GM12878 (cell line): ENCODE measurements at regions not wholly inside any gene's neighbourhood (a gene's known extent, or its start where the extent isn't known, plus 50 kb on each side); places are given as distances from the start of the nearest gene placed in this dataset.

Source experiments
- ATAC-seq: fragments of 200-7000 bp; cut with Tn5 transposase; 3 replicates; pipeline ENCODE4 v1.9.1; 2020; ENCODE audit warnings: mild to moderate bottlenecking, moderate library complexity
- BruUV-seq: library from RNA; stranded (reverse); fragments of 400-500 nt; replicated peaks from 2 replicates; lab custom pipeline; 2021; lab: Mats Ljungman, UMichigan
- CTCF ChIA-PET: fragments of 300-600 bp; sonication (Branson Sonifier 250); formaldehyde crosslinking; extraction: SDS; loops from one replicate; lab custom pipeline; 2021; ENCODE audit warnings: inconsistent platforms; lab: Yijun Ruan, JAX
- POLR2A ChIA-PET: fragments of 350-600 bp; formaldehyde crosslinking; extraction: SDS; loops from one replicate; lab custom pipeline; 2021; ENCODE audit warnings: inconsistent platforms; lab: Charles Lee
- RAD21 ChIA-PET: fragments of 300-600 bp; sonication (Branson Sonifier 250); formaldehyde crosslinking; loops from one replicate; lab custom pipeline; 2023; ENCODE audit warnings: antibody characterized with exemption; ENCODE audit not compliant: unreplicated experiment; lab: Charles Lee
- SMC1A ChIA-PET: fragments of 300-600 bp; sonication (Branson Sonifier 250); formaldehyde crosslinking; loops from one replicate; lab custom pipeline; 2023; ENCODE audit not compliant: unreplicated experiment, uncharacterized antibody; lab: Charles Lee
- DNase-seq: peaks from one replicate; pipeline ENCODE4 v3.0.0-alpha.2; 2011; ENCODE audit warnings: low read depth, low spot score
- FAIRE-seq: peaks from 3 replicates; lab custom pipeline; 2011; peaks lifted over from hg19 to GRCh38; lab: Jason Lieb, UNC
- H2AFZ ChIP-seq: 2 replicates; pipeline ENCODE4 v1.6.0; 2011; ENCODE audit warnings: low read depth, low read length, control low read depth; ENCODE audit not compliant: control insufficient read depth
- H3K27ac ChIP-seq: 2 replicates; pipeline ENCODE4 v1.5.1; 2011; ENCODE audit warnings: control low read depth; ENCODE audit not compliant: control insufficient read depth, insufficient read depth
- H3K27me3 ChIP-seq, 2 experiments: replicated peaks in 1 of 2; 2 replicates each; pipeline versions ENCODE4 v1.6.0 to v1.6.1; 2011; ENCODE audit warnings: low read length in 1 of 2; ENCODE audit not compliant: control insufficient read depth in 2 of 2, insufficient read depth in 2 of 2
- H3K36me3 ChIP-seq, 2 experiments: 2 replicates each; pipeline ENCODE4 v1.5.1; 2011; ENCODE audit warnings: low read length in 1 of 2; ENCODE audit not compliant: control insufficient read depth in 2 of 2, insufficient read depth in 2 of 2
- H3K4me1 ChIP-seq: 2 replicates; pipeline ENCODE4 v1.6.1; 2011; ENCODE audit warnings: mild to moderate bottlenecking, low read length, moderate library complexity, mixed read lengths; ENCODE audit not compliant: control insufficient read depth, insufficient read depth
- H3K4me2 ChIP-seq: 2 replicates; pipeline ENCODE4 v1.6.0; 2011; ENCODE audit warnings: control low read depth; ENCODE audit not compliant: control insufficient read depth, insufficient read depth
- H3K4me3 ChIP-seq: fragments of 200-600 bp; sonication (generic); 2 replicates; pipeline ENCODE4 v1.5.1; 2016
- H3K79me2 ChIP-seq: 2 replicates; pipeline ENCODE4 v1.6.0; 2011; ENCODE audit warnings: low read length; ENCODE audit not compliant: control insufficient read depth, insufficient read depth
- H3K9ac ChIP-seq: 2 replicates; pipeline ENCODE4 v1.8.0; 2011; ENCODE audit warnings: low read length, control low read depth, mixed read lengths; ENCODE audit not compliant: control insufficient read depth, insufficient read depth
- H3K9me3 ChIP-seq: replicated peaks from 3 replicates; pipeline ENCODE4 v1.5.1; 2011; ENCODE audit warnings: mild to moderate bottlenecking, low read length; ENCODE audit not compliant: control insufficient read depth, insufficient read depth
- H4K20me1 ChIP-seq: 2 replicates; pipeline ENCODE4 v1.6.0; 2011; ENCODE audit not compliant: control insufficient read depth, insufficient read depth
- CHD4 ChIP-seq: fragments of 200-600 bp; sonication (generic); IDR thresholded peaks from 2 replicates; pipeline ENCODE4 v1.6.1; 2016; ENCODE audit warnings: mild to moderate bottlenecking
- FOS ChIP-seq: IDR thresholded peaks from 3 replicates; pipeline ENCODE4 v1.6.1; 2011; ENCODE audit warnings: borderline replicate concordance; ENCODE audit not compliant: insufficient read length; ENCODE audit errors: extremely low read depth
- HSF1 ChIP-seq: fragments of 150-350 bp; IDR thresholded peaks from 2 replicates; pipeline ENCODE4 v1.6.1; 2014; ENCODE audit warnings: mild to moderate bottlenecking, low read depth, low read length
- IRF5 ChIP-seq: fragments of 450-650 bp; IDR thresholded peaks from 2 replicates; pipeline ENCODE4 v1.6.1; 2017; ENCODE audit warnings: borderline replicate concordance
- KLF5 ChIP-seq: fragments of 450-650 bp; IDR thresholded peaks from 2 replicates; pipeline ENCODE4 v1.6.1; 2014; ENCODE audit warnings: mild to moderate bottlenecking; ENCODE audit not compliant: partially characterized antibody
- NKRF ChIP-seq: fragments of 450-650 bp; conservative IDR thresholded peaks from 2 replicates; pipeline ENCODE4 v1.6.1; 2017; ENCODE audit warnings: mild to moderate bottlenecking, moderate library complexity
- NR2C2 ChIP-seq: IDR thresholded peaks from 2 replicates; pipeline ENCODE4 v1.6.1; 2011; ENCODE audit warnings: borderline replicate concordance, low read depth; ENCODE audit not compliant: control insufficient read depth, insufficient read length
- NRF1 ChIP-seq: conservative IDR thresholded peaks from 2 replicates; pipeline ENCODE4 v1.6.1; 2011; ENCODE audit warnings: mild to moderate bottlenecking, low read depth, low read length, improper control_type of control experiment
- PAX5 ChIP-seq: IDR thresholded peaks from 2 replicates; pipeline ENCODE4 v1.6.1; 2011; ENCODE audit warnings: low read depth, low read length, borderline replicate concordance
- PML ChIP-seq: IDR thresholded peaks from 2 replicates; pipeline ENCODE4 v1.6.1; 2012; ENCODE audit warnings: low read length, inconsistent platforms
- POLR2AphosphoS5 ChIP-seq: IDR thresholded peaks from 2 replicates; pipeline ENCODE4 v1.6.1; 2011; ENCODE audit warnings: mild to moderate bottlenecking, low read length, inconsistent platforms
- RUNX3 ChIP-seq: IDR thresholded peaks from 2 replicates; pipeline ENCODE4 v1.6.1; 2012; ENCODE audit warnings: low read length, inconsistent platforms
- SIX5 ChIP-seq: IDR thresholded peaks from 2 replicates; pipeline ENCODE4 v1.6.1; 2011; ENCODE audit warnings: mild to moderate bottlenecking, low read depth, low read length, moderate library complexity; ENCODE audit not compliant: severe bottlenecking
- STAT3 ChIP-seq: IDR thresholded peaks from 2 replicates; pipeline ENCODE4 v1.6.1; 2011; ENCODE audit warnings: low read depth, low read length, improper control_type of control experiment
- SUPT20H ChIP-seq: IDR thresholded peaks from 2 replicates; pipeline ENCODE4 v1.6.1; 2011; ENCODE audit warnings: low read depth, mild to moderate bottlenecking, low read length, moderate library complexity, borderline replicate concordance; ENCODE audit not compliant: control insufficient read depth
- SUZ12 ChIP-seq: fragments of 200-600 bp; sonication (generic); IDR thresholded peaks from one replicate; pipeline ENCODE4 v1.6.1; 2018; ENCODE audit warnings: antibody characterized with exemption, mild to moderate bottlenecking; ENCODE audit not compliant: unreplicated experiment
- USF2 ChIP-seq: IDR thresholded peaks from 2 replicates; pipeline ENCODE4 v1.6.1; 2011; ENCODE audit warnings: low read depth, low read length, improper control_type of control experiment, borderline replicate concordance
- WRNIP1 ChIP-seq: IDR thresholded peaks from 2 replicates; pipeline ENCODE4 v1.6.1; 2011; ENCODE audit warnings: low read depth, low read length, improper control_type of control experiment, borderline replicate concordance
- ZNF217 ChIP-seq: fragments of 450-650 bp; IDR thresholded peaks from 2 replicates; pipeline ENCODE4 v1.6.1; 2017; ENCODE audit warnings: antibody characterized with exemption, mild to moderate bottlenecking
- ZNF274 ChIP-seq: IDR thresholded peaks from one replicate; pipeline ENCODE4 v1.8.0; 2011; ENCODE audit not compliant: insufficient read length, insufficient read depth
- ZNF384 ChIP-seq: IDR thresholded peaks from 2 replicates; pipeline ENCODE4 v1.6.1; 2012; ENCODE audit warnings: low read depth, mild to moderate bottlenecking, low read length, improper control_type of control experiment, borderline replicate concordance
- WGBS: methylation state at CpG from one replicate; pipeline ENCODE4 v1.1.6; 2016; ENCODE audit warnings: low lambda C conversion rate; ENCODE audit not compliant: insufficient replicate concordance, insufficient coverage; ENCODE audit errors: missing lambda C conversion rate; 5-methylcytosine and 5-hydroxymethylcytosine counted together
- in situ Hi-C: fragments of 300-500 bp; cut with MboI; formaldehyde crosslinking; loops from 9 replicates; pipeline ENCODE4 v1.14.3; 2018; ENCODE audit warnings: mixed read lengths
- intact Hi-C: fragments of 100-400 bp; cut with micrococcal nuclease; formaldehyde crosslinking; loops from one replicate; pipeline ENCODE4 v1.14.2; 2022; ENCODE audit not compliant: unreplicated experiment

GRCh38 chr5:148909040-148909439 lies 82.6 kb downstream of the ADRB2 start (continued):
- TF ChIP-seq IRF5: no peak
- TF ChIP-seq PML: no peak
- no peak for TF ChIP-seq STAT3
- no peak for TF ChIP-seq HSF1
- no peak for TF ChIP-seq RUNX3
- no peak for TF ChIP-seq NRF1
- no peak for TF ChIP-seq NKRF
- no peak for TF ChIP-seq PAX5

GRCh38 chr5:148909766-148910165 lies 83.4 kb downstream of the ADRB2 start:
- ATAC-seq (no peak), DNase-seq (no peak), FAIRE-seq (no peak)
- intact Hi-C loops (no loop called here), in situ Hi-C loops (no loop called here)
- no TSS peak for BruUV-seq
- no peaks in the 10 kb centered on the region for H4K20me1 ChIP-seq
- ChIA-PET CTCF (interaction anchor here (0.6 kb wide), 1 partner anchor 645 kb away, joined by 3 read pairs; no protein-coding TSS in a partner anchor), SMC1A (no interaction called here), POLR2A (no interaction called here), RAD21 (no interaction called here)
- H3K36me3 ChIP-seq: no peaks in the 10 kb centered on the region
- H3K27me3 ChIP-seq: no peaks in the 10 kb centered on the region; a peak in 1 of 4 replicates
- no peaks in the 10 kb centered on the region for H3K9me3 ChIP-seq
- H2AFZ ChIP-seq: no peak overlapping the region
- no peak overlapping the region for H3K4me2 ChIP-seq
- no peak overlapping the region for H3K9ac ChIP-seq
- H3K4me1 ChIP-seq: no peaks in the 10 kb centered on the region; the same call in 1 of the 2 replicates
- H3K4me3 ChIP-seq: no peak overlapping the region
- WGBS: 95% methylated on average over 1 of the region's 1 CpG
- H3K27ac ChIP-seq: no peak overlapping the region
- H3K79me2 ChIP-seq: no peaks in the 10 kb centered on the region
- TF ChIP-seq SIX5: no peak
- TF ChIP-seq KLF5: no peak
- no peak for TF ChIP-seq SUZ12
- TF ChIP-seq FOS: no peak
- TF ChIP-seq USF2: no peak
- no peak for TF ChIP-seq NR2C2
- no peak for TF ChIP-seq WRNIP1
- no peak for TF ChIP-seq CHD4
- TF ChIP-seq ZNF274: no peak
- no peak for TF ChIP-seq ZNF384
- TF ChIP-seq ZNF217: no peak
- no peak for TF ChIP-seq POLR2AphosphoS5
- TF ChIP-seq SUPT20H: no peak
